Testis (tissue), 2 donors: ENCODE measurements at regions not wholly inside any gene's neighbourhood (a gene's known extent, or its start where the extent isn't known, plus 50 kb on each side); places are given as distances from the start of the nearest gene placed in this dataset.

Experiments used
- DNase-seq: peaks from one replicate; pipeline ENCODE4 v3.0.0-alpha.2; 2019
- H3K27ac ChIP-seq, 2 donors: fragments of 200-600 bp; sonication (generic); one replicate each; pipeline ENCODE4 v1.5.1; 2019
- H3K27me3 ChIP-seq: fragments of 200-600 bp; sonication (generic); one replicate; pipeline ENCODE4 v1.5.1; 2019
- H3K36me3 ChIP-seq: fragments of 200-600 bp; sonication (generic); one replicate; pipeline ENCODE4 v1.5.1; 2017; ENCODE audit warnings: low read depth; ENCODE audit errors: missing control alignments
- H3K4me1 ChIP-seq: fragments of 200-600 bp; sonication (generic); one replicate; pipeline ENCODE4 v1.5.1; 2019
- H3K4me3 ChIP-seq, 2 donors: fragments of 200-600 bp; sonication (generic); one replicate each; pipeline ENCODE4 v1.5.1; 2017 to 2019
- H3K9me3 ChIP-seq: fragments of 200-600 bp; sonication (generic); one replicate; pipeline ENCODE4 v1.5.1; 2017
- POLR2A ChIP-seq: fragments of 450-650 bp; IDR thresholded peaks from one replicate; pipeline ENCODE4 v1.6.1; 2017; ENCODE audit warnings: antibody characterized with exemption, mild to moderate bottlenecking, moderate library complexity
- WGBS, 2 donors: methylation state at CpG; one replicate each; pipeline ENCODE4 v1.1.5; 2018; 5-methylcytosine and 5-hydroxymethylcytosine counted together
- intact Hi-C: fragments of 100-400 bp; cut with DNase I; formaldehyde crosslinking; loops from one replicate; pipeline ENCODE4 v1.15.1; 2023; ENCODE audit warnings: low total_unique reads
- TF ChIP-seq, protein P1 (sequence below), 3 experiments: fragments of 450-650 bp in 2 of 3; fragments of 200-600 bp in 1 of 3; sonication (generic) in 1 of 3; IDR thresholded peaks; one replicate each; pipeline ENCODE4 v1.5.1; 2016 to 2019; ENCODE audit warnings: antibody characterized with exemption in 3 of 3, mild to moderate bottlenecking in 2 of 3, moderate library complexity in 1 of 3

DNA sequence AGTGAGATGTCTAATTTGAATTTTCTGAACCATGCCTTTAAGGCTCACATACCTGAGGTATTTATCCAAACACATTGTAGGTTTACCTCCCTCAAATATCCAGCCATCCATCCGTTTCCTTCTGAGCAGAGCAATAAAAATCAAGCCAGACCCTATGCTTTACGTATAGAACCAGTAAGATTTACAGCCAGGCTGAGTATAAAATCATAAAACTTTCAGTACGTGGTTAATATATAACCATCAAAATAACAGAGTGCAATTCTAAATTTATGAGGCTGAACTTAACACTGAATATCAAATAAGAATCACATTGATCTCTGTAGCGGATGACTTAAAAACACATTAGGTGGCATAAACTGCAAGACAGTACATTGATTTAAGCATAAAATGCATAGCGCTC lies 877.9 kb upstream of the WWC1 start:
- Histone ChIP-seq H3K4me1 (no peaks in the 10 kb centered on the region), H3K9me3 (no peaks in the 10 kb centered on the region), H3K36me3 (no peaks in the 10 kb centered on the region), H3K4me3 (no peak overlapping the region), H3K27ac (no peak overlapping the region), H3K27me3 (no peaks in the 10 kb centered on the region)
- WGBS, 2 donors, result 82 to 85% methylated on average over 5 of the region's 5 CpGs
- TF ChIP-seq, protein P1, sequence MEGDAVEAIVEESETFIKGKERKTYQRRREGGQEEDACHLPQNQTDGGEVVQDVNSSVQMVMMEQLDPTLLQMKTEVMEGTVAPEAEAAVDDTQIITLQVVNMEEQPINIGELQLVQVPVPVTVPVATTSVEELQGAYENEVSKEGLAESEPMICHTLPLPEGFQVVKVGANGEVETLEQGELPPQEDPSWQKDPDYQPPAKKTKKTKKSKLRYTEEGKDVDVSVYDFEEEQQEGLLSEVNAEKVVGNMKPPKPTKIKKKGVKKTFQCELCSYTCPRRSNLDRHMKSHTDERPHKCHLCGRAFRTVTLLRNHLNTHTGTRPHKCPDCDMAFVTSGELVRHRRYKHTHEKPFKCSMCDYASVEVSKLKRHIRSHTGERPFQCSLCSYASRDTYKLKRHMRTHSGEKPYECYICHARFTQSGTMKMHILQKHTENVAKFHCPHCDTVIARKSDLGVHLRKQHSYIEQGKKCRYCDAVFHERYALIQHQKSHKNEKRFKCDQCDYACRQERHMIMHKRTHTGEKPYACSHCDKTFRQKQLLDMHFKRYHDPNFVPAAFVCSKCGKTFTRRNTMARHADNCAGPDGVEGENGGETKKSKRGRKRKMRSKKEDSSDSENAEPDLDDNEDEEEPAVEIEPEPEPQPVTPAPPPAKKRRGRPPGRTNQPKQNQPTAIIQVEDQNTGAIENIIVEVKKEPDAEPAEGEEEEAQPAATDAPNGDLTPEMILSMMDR (IDR thresholded peaks at IDR 0.05), result no peak
- TF ChIP-seq POLR2A, result no peak
- no peak for DNase-seq
- intact Hi-C loops, result no loop called here

DNA sequence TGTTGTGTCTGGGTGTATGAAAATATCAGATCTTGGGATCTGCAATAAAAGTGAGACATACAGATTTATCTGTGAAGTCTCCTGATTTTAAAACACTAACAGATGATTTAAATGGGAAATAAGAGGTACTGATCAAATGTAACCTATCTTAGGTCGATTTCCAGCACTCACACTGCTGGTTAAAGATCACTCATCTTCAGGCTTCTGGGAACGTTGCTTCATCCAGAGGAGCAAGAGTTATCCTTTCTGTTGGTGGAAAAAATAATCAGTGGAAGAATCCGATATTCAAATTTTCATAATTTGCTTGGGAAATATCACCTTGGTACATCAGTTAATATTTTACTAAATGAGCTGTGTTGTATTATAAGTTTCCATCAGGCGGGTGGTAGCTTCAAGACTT lies 876.8 kb upstream of the WWC1 start:
- H3K27me3 ChIP-seq, result no peaks in the 10 kb centered on the region
- no peak overlapping the region for H3K27ac ChIP-seq
- TF ChIP-seq, protein P1 (IDR thresholded peaks at IDR 0.05), result no peak
- no peak for TF ChIP-seq POLR2A
- H3K4me1 ChIP-seq, result no peaks in the 10 kb centered on the region
- no peaks in the 10 kb centered on the region for H3K36me3 ChIP-seq
- 81 to 88% methylated on average over 4 of the region's 4 CpGs for WGBS, 2 donors
- no peak for DNase-seq
- no peaks in the 10 kb centered on the region for H3K9me3 ChIP-seq
- intact Hi-C loops, result no loop called here
- no peak overlapping the region for H3K4me3 ChIP-seq

DNA sequence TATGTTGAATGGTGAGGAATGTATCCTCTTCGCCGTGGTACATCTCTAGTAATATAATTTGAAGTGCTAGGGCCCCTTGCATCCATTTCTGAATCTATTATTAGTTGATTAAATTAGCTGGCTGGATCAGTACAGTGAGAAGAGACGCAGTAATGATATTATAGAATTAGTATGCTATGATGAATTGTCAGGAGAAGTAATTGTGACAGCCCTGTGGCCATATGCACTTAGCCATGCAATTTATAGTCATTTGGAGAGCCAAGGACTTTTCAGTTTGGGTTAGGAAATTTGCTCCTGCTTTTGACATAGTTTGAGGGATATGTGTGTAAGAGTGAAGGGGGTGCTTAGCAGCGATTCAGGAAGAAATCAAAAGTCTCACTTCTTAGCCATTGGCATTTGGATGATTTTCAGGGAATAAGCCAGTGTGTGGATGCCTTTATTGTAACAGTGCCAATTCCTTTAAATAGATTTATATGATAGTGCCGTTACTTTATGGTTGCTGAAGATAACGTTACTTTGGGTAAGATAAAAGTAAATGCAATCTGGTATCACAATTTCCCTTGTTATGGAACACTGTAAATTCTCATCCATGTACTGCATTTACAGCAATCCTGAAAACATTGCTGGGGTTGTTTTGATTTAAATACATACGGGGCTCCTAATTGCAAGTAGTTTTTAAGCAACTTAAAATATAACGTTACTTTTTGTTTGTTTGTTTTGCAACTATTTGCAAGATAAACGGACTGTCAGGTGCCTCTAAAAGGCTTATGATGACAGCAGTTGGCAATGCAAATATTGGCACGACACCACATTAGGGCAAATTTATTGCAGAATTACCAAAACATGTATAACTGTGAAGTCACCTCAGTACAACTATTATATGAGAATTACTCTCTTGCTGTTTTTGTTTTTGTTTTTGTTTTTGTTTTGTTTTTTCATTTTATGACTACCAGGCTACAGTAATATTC lies 875.4 kb upstream of the WWC1 start:
- no peaks in the 10 kb centered on the region for H3K27me3 ChIP-seq
- WGBS, 2 donors, result 67 to 70% methylated on average over 10 of the region's 10 CpGs
- no peak overlapping the region for H3K4me3 ChIP-seq
- TF ChIP-seq, protein P1 (IDR thresholded peaks at IDR 0.05), result no peak
- no peak for TF ChIP-seq POLR2A
- no peak for DNase-seq
- intact Hi-C loops, result no loop called here
- no peaks in the 10 kb centered on the region for H3K9me3 ChIP-seq
- H3K4me1 ChIP-seq, result no peaks in the 10 kb centered on the region
- H3K27ac ChIP-seq, result no peak overlapping the region
- H3K36me3 ChIP-seq, result no peaks in the 10 kb centered on the region

DNA sequence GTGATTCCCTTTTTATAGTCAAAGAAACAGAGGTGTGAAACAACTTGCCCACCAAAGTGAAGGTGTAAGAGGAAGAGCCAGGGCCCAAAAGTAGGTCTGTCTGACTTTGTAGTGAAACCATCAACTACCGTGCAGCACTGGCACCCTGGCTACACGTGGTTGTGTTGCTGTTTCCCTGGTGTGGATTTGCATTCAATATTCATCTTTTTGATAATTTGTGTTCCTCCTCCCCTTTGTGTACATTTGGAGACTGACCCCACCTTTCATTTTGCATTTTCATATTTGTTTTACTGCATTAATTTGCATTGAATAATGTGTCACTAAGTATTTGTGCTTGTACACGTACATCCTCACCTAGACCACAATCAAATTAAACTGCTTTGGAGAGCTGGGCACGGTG lies 873.8 kb upstream of the WWC1 start:
- Histone ChIP-seq H3K27ac (no peak overlapping the region), H3K9me3 (no peaks in the 10 kb centered on the region), H3K4me3 (no peak overlapping the region), H3K36me3 (no peaks in the 10 kb centered on the region), H3K27me3 (no peaks in the 10 kb centered on the region), H3K4me1 (no peaks in the 10 kb centered on the region)
- 88 to 94% methylated on average over 4 of the region's 4 CpGs for WGBS, 2 donors
- DNase-seq, result no peak
- intact Hi-C loops, result no loop called here
- TF ChIP-seq POLR2A, result no peak
- TF ChIP-seq, protein P1 (IDR thresholded peaks at IDR 0.05), result no peak

DNA sequence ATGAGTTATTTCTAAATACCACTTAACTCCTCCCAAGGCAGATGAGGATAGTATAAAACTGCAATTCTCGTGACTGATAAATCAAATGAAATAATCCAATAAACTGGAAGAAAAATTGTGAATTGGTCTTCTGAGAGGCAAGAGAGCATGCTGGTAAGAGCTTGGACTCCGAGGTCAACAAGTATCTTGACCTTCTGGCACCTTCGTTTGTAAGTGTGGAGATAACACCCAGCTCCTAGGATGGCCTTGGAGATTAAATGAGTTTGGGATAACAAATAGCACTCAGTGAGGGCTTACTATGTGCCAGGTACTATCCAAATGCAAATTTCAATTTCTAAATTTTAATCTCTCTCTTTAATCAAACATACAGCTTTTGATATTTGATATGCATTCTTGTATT lies 866.3 kb upstream of the WWC1 start:
- no peak for DNase-seq
- WGBS, 2 donors, result 60 to 72% methylated on average over 3 of the region's 3 CpGs
- no peaks in the 10 kb centered on the region for H3K4me1 ChIP-seq
- no peak overlapping the region for H3K27ac ChIP-seq
- H3K27me3 ChIP-seq, result no peaks in the 10 kb centered on the region
- TF ChIP-seq POLR2A, result no peak
- TF ChIP-seq, protein P1 (IDR thresholded peaks at IDR 0.05), result no peak
- no peak overlapping the region for H3K4me3 ChIP-seq
- intact Hi-C loops, result no loop called here
- no peaks in the 10 kb centered on the region for H3K9me3 ChIP-seq
- H3K36me3 ChIP-seq, result no peaks in the 10 kb centered on the region
